Right ventricle myocardium superior (tissue), 1 donor: ENCODE measurements at regions not wholly inside any gene's neighbourhood (a gene's known extent, or its start where the extent isn't known, plus 50 kb on each side); places are given as distances from the start of the nearest gene placed in this dataset.
"Not testable (repeated sequence)": the region's sequence is repeated elsewhere in the genome, so short reads cannot be mapped to it uniquely, and the experiment has no call there.

Experiments used
- ATAC-seq: fragments of 200-7000 bp; cut with Tn5 transposase; one replicate; pipeline ENCODE4 v1.9.1; 2020; ENCODE audit warnings: mild to moderate bottlenecking; ENCODE audit not compliant: poor library complexity
- DNase-seq: peaks from one replicate; pipeline ENCODE4 v3.0.0-alpha.2; 2020
- intact Hi-C: fragments of 100-400 bp; cut with DNase I; formaldehyde crosslinking; loops from one replicate; pipeline ENCODE4 v1.11.2; 2022
- donor health status: DM: no; HTN: yes; CAD: no; lungs with severe emphysema.

- intact Hi-C loops, ATAC-seq, DNase-seq: not testable (repeated sequence)
Observed at GRCh38 chr2:126276268-126276667, 379.7 kb upstream of the GYPC start.

- intact Hi-C loops, result no loop called here
- no peak for ATAC-seq
- DNase-seq, result no peak
Observed at GRCh38 chr2:126288362-126288761, 367.6 kb upstream of the GYPC start.

DNA sequence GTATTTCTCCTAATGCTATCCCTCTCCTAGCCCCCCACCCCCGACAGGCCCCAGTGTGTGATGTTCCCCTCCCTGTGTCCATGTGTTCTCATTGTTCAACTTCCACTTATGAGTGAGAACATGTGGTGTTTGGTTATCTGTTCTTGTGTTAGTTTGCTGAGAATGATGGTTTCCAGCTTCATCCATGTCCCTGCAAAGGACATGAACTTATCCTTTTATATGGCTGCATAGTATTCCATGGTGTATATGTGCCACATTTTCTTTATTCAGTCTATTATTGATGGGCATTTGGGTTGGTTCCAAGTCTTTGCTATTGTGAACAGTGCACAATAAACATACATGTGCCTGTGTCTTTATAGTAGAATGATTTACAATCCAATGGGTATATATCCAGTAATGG, 362.0 kb upstream of the GYPC start:
- intact Hi-C loops, DNase-seq, ATAC-seq: not testable (repeated sequence)

GRCh38 chr2:126299469-126299976, 356.4 kb upstream of the GYPC start:
- no peak for ATAC-seq
- no peak for DNase-seq
- intact Hi-C loops, result no loop called here

GRCh38 chr2:126300348-126300747, 355.6 kb upstream of the GYPC start:
- no peak for ATAC-seq
- intact Hi-C loops, result no loop called here
- no peak for DNase-seq

- intact Hi-C loops, result no loop called here
- no peak for DNase-seq
- ATAC-seq, result no peak
Observed at GRCh38 chr2:126302043-126302442, 353.9 kb upstream of the GYPC start.

GRCh38 chr2:126303113-126303512, 352.8 kb upstream of the GYPC start:
- intact Hi-C loops, result no loop called here
- ATAC-seq, result no peak
- DNase-seq, result no peak

GRCh38 chr2:126304154-126304553, 351.8 kb upstream of the GYPC start:
- intact Hi-C loops, result no loop called here
- ATAC-seq (no peak), DNase-seq (no peak)

- intact Hi-C loops, result no loop called here
- no peak for DNase-seq
- no peak for ATAC-seq
Observed at GRCh38 chr2:126306539-126306938, 349.4 kb upstream of the GYPC start.

DNA sequence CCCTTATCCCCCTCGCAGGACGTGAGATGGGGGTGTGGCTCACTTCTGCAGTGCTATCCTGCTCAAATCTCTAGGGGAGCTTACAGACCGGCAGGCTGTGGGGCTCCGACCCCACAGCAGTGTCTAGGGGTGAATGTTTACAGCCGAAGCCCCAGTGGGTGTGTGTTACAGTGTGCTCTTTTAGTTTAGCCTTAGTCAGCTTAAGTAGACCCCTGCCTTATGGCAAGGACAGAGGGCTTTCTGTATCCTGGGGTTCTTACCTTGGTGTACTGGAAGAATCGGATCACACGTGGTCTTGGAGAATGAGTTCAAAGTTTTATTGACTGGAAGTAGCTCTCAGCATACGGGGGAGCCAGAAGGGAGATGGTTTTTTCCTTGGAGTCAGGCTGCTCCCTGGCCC, 348.2 kb upstream of the GYPC start:
- ATAC-seq, result no peak
- intact Hi-C loops, result no loop called here
- DNase-seq, result no peak

GRCh38 chr2:126309185-126309584, 346.8 kb upstream of the GYPC start:
- intact Hi-C loops, result no loop called here
- no peak for ATAC-seq
- no peak for DNase-seq

GRCh38 chr2:126312579-126312978, 343.4 kb upstream of the GYPC start:
- DNase-seq, result no peak
- intact Hi-C loops, result no loop called here
- ATAC-seq, result no peak

GRCh38 chr2:126315828-126316227, 340.1 kb upstream of the GYPC start:
- intact Hi-C loops, result no loop called here
- DNase-seq, result no peak
- ATAC-seq, result no peak

DNA sequence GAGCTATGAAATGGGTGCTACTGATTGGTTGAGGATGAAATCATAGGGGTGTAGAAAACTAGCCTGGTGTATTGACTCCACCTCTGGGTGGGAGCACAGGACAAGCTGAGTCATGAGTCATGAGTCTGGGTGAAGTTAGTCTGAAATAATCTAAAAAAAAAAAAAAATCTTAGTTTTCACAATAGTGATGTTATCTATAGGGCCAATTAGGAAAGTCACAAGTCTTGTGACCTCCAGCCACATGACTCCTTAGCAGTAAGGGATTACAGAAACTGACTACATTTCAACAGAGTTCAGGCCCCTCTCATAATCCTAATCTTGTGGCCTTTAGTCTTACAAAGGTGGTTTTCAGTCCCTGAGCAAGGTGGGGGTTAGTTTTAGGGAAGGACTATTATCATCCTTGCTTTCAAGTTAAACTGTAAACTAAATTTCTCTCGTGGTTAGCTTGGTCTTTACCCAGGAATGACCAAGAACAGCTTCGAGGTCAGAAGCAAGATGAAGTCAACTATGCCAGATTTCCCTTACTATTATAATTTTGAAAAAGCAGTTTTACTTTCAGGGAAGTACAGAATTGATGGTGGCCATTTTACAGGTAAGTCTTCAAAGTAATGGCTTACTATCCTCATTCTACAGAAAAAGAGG, 338.0 kb upstream of the GYPC start:
- intact Hi-C loops, result no loop called here
- DNase-seq (no peak), ATAC-seq (no peak)

DNA sequence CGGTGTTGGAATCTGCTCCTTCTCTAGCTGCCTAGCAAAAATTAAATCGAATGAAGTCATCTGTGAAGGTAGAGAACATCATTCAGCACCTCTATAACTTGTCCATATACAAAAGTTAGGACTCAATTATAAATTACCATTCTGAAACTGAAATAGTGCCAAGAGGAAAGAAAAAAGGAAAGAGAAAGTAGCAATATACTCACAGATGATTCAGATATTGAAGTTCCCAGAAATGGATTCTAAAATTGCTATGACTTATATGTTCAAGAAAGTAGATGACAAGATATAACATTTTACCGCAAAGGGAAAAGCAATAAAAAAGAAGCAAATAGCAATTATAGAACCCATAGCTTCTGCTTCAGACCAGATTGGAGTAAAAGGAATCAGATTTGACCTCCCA, 333.6 kb upstream of the GYPC start:
- ATAC-seq (no peak), DNase-seq (no peak)
- intact Hi-C loops, result no loop called here

DNA sequence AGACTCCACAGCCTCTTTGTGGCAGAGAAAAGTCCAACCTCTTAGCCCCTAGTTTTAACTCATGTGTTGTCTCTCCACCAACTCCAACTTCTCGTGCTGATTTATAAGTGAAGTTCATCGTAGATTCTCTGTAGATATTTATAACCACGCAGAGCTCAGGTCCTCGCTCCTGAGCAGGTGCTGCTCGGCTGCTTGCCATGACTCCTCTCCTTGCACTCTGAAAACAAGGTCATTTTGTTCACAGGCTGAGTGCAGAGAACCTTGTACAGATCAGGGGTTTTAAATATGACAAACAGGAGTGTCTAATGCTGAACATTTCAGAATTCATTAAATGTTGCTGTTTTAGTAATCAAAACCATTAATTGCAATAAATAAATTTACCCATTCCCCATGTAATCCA, 330.8 kb upstream of the GYPC start:
- intact Hi-C loops, result no loop called here
- no peak for ATAC-seq
- DNase-seq, result no peak

DNA sequence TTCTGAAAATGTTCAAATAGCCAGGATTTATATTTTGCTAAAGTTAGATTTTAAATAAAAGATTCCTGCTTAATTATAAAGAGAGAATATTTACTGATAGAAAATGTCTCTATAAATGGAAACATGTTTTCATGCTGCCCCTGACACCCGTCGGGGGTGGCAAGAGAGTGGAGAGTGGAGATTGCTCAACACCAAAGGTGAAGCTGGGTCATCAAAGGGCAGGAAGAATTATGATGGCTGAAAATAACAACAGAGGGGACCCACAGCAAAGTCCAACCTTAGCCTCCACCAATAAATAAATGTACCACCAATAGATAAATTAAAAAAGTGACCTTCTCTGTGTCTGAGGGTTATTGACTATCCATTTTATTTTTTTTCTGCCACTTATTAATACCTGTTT, 326.8 kb upstream of the GYPC start:
- intact Hi-C loops, result no loop called here
- no peak for ATAC-seq
- DNase-seq, result no peak

GRCh38 chr2:126342457-126342856, 313.5 kb upstream of the GYPC start:
- intact Hi-C loops, result no loop called here
- DNase-seq (no peak), ATAC-seq (no peak)

DNA sequence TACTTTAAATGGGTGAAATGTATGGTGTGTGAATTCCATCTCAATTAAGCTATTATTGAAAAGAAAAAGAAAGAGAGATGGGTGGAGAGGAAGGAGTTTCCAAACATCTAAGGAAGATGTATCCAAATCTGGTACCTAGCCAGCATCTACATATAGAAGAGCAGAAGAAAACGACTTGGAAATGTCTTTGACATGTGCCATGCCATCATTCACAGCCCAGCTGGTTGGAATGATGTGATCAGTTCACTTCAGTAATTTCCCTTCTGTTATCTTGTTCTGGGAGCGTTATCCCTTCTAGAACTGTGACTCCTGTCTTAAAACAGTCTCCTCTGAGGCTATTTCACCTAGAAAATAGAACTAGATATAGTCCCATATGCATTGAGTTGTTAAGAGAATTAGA, 312.8 kb upstream of the GYPC start:
- ATAC-seq (no peak), DNase-seq (no peak)
- intact Hi-C loops, result no loop called here

DNA sequence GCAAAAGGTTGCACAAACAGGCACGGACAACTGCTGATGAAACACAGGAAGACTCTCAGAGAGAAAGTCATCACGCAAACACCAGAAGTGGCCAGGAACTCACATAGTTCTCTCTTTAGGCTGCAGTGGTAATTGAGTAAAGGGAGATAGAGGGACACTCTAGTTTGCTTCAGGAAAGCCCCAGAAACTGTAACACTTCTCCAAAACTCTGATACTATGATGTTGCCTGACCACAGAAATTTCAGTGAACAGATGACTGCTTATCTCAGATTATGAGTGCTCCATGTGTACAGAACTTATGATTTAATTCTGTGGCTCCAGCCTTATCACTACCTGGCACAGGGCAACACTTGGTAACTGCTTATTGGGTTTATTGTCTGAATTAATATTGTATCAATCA, 311.5 kb upstream of the GYPC start:
- no peak for DNase-seq
- no peak for ATAC-seq
- intact Hi-C loops, result no loop called here

DNA sequence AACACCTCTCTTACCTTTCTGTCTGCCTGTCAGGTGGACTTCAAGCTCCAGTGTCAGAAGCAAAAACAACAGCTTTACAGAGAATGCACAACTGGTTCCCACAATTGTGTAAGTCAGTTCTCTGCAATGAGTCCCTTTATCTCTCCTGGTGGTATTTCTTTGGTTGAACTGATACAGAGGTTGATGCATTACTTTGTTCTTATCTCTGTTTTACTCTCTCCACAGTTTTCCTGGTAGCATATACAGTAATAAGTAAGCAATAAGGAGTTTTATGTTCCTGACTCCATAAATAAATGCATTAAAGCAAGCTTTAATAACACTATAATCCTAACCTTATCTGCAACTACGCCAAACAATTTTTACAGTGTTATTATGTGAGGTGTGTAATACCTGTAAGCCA, 310.3 kb upstream of the GYPC start:
- ATAC-seq, result no peak
- no peak for DNase-seq
- intact Hi-C loops, result no loop called here
